ENCODE measurements at regions not wholly inside any gene's neighbourhood (a gene's known extent, or its start where the extent isn't known, plus 50 kb on each side); places are given as distances from the start of the nearest gene placed in this dataset.

DNA sequence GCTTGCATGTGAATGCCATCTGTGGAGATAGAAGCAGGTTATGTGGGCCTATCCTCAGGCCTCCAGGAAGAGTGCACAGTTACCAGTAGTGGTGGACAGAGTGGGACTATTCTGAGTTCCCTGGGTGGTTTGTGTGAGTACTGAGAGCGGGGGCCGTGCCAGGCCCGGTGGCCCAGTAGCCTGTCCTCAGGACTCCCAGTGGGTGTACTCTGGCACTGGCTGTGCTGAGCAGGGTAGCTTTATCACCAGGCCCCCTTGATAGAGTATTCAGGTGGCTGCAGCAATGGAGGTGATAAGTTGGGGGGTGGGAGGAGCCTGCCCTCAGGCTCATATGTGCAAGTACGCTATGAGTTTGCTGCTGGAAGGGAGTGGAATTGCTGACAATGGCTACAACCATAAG is 979.0 kb upstream of the PIK3C3 start:
- CTCF ChIA-PET, result no interaction called here
- DNase-seq (ENCODE audit: unreplicated experiment), result no peak
- peaks cover 4% of the 10 kb centered on the region for H3K4me1 Mint-ChIP-seq (ENCODE audit: insufficient read depth, unreplicated experiment)
- no peak overlapping the region for H3K27ac Mint-ChIP-seq (ENCODE audit: low read depth, unreplicated experiment)
- POLR2A ChIA-PET, result no interaction called here
- H3K27me3 Mint-ChIP-seq (ENCODE audit: insufficient read depth, unreplicated experiment), result no peaks in the 10 kb centered on the region
- intact Hi-C loops (cut with micrococcal nuclease), result no loop called here
- peaks cover 16% of the 10 kb centered on the region for H3K9me3 Mint-ChIP-seq (ENCODE audit: unreplicated experiment)
- H3K36me3 Mint-ChIP-seq (ENCODE audit: insufficient read depth, unreplicated experiment), result no peaks in the 10 kb centered on the region
- TF ChIP-seq, protein P1, sequence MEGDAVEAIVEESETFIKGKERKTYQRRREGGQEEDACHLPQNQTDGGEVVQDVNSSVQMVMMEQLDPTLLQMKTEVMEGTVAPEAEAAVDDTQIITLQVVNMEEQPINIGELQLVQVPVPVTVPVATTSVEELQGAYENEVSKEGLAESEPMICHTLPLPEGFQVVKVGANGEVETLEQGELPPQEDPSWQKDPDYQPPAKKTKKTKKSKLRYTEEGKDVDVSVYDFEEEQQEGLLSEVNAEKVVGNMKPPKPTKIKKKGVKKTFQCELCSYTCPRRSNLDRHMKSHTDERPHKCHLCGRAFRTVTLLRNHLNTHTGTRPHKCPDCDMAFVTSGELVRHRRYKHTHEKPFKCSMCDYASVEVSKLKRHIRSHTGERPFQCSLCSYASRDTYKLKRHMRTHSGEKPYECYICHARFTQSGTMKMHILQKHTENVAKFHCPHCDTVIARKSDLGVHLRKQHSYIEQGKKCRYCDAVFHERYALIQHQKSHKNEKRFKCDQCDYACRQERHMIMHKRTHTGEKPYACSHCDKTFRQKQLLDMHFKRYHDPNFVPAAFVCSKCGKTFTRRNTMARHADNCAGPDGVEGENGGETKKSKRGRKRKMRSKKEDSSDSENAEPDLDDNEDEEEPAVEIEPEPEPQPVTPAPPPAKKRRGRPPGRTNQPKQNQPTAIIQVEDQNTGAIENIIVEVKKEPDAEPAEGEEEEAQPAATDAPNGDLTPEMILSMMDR (IDR thresholded peaks at IDR 0.05; ENCODE audit: unreplicated experiment), result no peak
- BruUV-seq (replicated peaks), result no TSS peak
- H3K4me3 Mint-ChIP-seq (ENCODE audit: unreplicated experiment), result no peak overlapping the region

DNA sequence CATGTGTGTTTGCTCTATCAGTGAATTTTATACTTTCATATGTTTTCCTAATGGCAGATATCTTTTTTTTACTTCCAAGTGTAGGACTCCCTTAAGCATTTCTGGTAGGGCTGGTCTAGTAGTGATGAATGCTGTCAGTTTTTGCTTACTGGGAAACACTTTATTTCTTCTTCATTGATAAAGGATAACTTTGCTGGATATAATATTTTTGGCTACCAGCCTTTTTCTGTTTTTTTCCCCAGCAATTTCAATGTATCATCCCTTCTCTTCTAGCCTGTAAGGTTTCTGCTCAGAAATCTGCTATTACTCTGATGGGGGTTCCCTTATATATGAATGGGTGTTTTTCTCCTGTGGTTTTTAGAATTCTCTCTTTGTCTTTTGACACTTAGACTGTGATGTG is 980.6 kb upstream of the PIK3C3 start:
- Mint-ChIP-seq H3K36me3 (ENCODE audit: insufficient read depth, unreplicated experiment) (no peaks in the 10 kb centered on the region), H3K27ac (ENCODE audit: low read depth, unreplicated experiment) (no peak overlapping the region), H3K9me3 (ENCODE audit: unreplicated experiment) (peaks cover 18% of the 10 kb centered on the region), H3K4me1 (ENCODE audit: insufficient read depth, unreplicated experiment) (peaks cover 5% of the 10 kb centered on the region), H3K27me3 (ENCODE audit: insufficient read depth, unreplicated experiment) (no peaks in the 10 kb centered on the region), H3K4me3 (ENCODE audit: unreplicated experiment) (no peak overlapping the region)
- intact Hi-C loops (cut with micrococcal nuclease), result no loop called here
- ChIA-PET POLR2A (no interaction called here), CTCF (no interaction called here)
- no TSS peak for BruUV-seq (replicated peaks)
- TF ChIP-seq, protein P1 (IDR thresholded peaks at IDR 0.05; ENCODE audit: unreplicated experiment), result no peak
- no peak for DNase-seq (ENCODE audit: unreplicated experiment)

DNA sequence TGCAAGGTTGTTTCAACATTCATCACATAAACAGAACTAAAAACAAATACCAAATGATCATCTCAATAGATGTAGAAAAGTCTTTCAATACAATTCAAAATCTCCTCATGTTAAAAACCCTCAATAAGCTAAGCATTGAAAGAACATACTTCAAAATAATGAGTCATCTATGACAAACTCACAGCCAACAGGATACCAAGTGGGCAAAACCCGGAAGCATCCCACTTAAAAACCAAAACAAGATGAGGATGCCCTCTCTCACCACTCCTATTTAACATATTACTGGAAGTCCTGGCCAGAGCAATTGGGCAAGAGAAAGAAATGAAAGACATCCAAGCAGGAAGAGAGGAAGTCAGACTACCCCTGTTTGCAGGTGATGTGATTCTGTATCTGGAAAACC is 992.2 kb upstream of the PIK3C3 start:
- peaks cover 14% of the 10 kb centered on the region for H3K9me3 Mint-ChIP-seq (ENCODE audit: unreplicated experiment)
- peak; percentile 55 for DNase-seq (ENCODE audit: unreplicated experiment)
- ChIA-PET CTCF (no interaction called here), POLR2A (no interaction called here)
- H3K36me3 Mint-ChIP-seq (ENCODE audit: insufficient read depth, unreplicated experiment), result no peaks in the 10 kb centered on the region
- BruUV-seq (replicated peaks), result no TSS peak
- H3K27me3 Mint-ChIP-seq (ENCODE audit: insufficient read depth, unreplicated experiment), result no peaks in the 10 kb centered on the region
- H3K27ac Mint-ChIP-seq (ENCODE audit: low read depth, unreplicated experiment), result peak overlapping the region; percentile 18
- H3K4me3 Mint-ChIP-seq (ENCODE audit: unreplicated experiment), result no peak overlapping the region
- TF ChIP-seq, protein P1 (IDR thresholded peaks at IDR 0.05; ENCODE audit: unreplicated experiment), result no peak
- peaks cover 7% of the 10 kb centered on the region for H3K4me1 Mint-ChIP-seq (ENCODE audit: insufficient read depth, unreplicated experiment)
- intact Hi-C loops (cut with micrococcal nuclease), result no loop called here

DNA sequence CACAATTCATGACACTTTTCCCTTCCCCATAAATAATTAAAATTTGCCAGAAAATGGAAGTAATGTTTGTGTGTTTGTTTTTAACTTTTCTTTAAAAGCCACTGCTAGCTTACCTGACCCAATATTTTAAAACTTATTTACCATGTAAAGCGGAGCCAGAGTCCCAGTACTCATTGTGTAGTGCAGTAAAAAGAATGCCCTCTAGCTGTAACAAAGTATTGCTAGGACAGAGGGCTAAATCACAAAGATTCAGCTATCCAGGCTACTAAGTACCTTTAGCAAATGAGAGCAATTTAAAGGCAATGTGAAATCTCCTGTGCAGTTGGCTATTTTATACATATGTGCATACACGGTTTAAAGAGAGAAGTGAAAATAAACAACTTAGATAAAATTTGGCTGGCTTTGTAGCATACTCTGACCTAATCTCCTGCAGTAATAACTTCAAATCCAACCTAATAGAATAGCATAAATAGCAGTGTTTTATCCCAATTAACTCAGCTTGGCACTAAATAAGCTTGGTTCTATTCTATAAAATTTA is 997.4 kb upstream of the PIK3C3 start:
- POLR2A ChIA-PET, result no interaction called here
- Mint-ChIP-seq H3K27me3 (ENCODE audit: insufficient read depth, unreplicated experiment) (no peaks in the 10 kb centered on the region), H3K4me3 (ENCODE audit: unreplicated experiment) (no peak overlapping the region), H3K27ac (ENCODE audit: low read depth, unreplicated experiment) (no peak overlapping the region), H3K4me1 (ENCODE audit: insufficient read depth, unreplicated experiment) (peaks cover 3% of the 10 kb centered on the region), H3K9me3 (ENCODE audit: unreplicated experiment) (peaks cover 5% of the 10 kb centered on the region), H3K36me3 (ENCODE audit: insufficient read depth, unreplicated experiment) (no peaks in the 10 kb centered on the region)
- intact Hi-C loops (cut with micrococcal nuclease), result no loop called here
- CTCF ChIA-PET, result interaction anchor here (1.1 kb wide), 1 partner anchor 13 kb away, joined by 4 read pairs; no protein-coding TSS in a partner anchor
- no peak for DNase-seq (ENCODE audit: unreplicated experiment)
- BruUV-seq (replicated peaks), result no TSS peak
- TF ChIP-seq, protein P1 (IDR thresholded peaks at IDR 0.05; ENCODE audit: unreplicated experiment), result no peak

Measured in MCF 10A (cell line).